Activated CD8-positive, alpha-beta memory T cell treated with anti-CD3 and anti-CD28 coated beads, Interleukin-2, amount 50 U/mL, for 4 hours (primary cell): ENCODE measurements at regions not wholly inside any gene's neighbourhood (a gene's known extent, or its start where the extent isn't known, plus 50 kb on each side); places are given as distances from the start of the nearest gene placed in this dataset.

ENCODE experiments used
- DNase-seq: peaks from one replicate; pipeline ENCODE4 v3.0.0-alpha.2; 2020

DNA sequence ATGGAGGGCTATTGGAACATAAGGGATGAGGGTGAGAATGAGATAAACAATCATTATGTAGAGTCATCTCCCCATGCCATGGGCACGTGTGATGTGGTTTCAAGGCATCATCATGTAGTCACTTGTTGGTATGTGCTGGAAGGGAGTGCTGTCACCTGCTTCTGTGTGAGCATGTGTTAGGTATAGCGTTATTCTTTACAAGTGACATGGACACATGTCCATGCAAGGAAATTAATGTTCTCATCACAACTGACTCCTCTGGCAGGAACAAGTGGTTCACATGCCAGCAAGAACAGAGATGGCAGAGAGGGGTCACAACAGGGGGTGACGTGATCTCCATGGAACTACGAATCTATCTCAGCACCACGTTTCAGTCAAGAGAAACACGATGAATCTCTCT lies 815.8 kb downstream of the BCL11B start:
- no peak for DNase-seq

DNA sequence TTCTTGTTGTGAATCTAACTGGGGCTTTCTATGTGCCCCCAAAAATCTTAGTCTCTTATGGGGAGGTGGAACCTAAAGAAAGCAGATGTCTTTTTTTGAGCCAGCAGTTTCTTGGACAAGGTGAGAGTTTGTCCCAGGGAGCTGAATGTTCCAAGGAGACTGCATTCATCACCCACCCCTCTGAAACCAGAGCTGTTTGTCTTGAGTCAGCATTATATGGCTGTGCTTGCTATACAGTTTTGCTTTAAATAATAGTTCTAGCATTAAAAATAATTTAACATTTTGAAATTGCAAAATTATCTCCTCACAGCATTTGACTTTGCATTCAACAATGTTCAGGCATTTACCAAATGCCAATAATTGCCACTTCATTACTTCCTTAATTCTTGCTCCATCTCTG lies 813.3 kb downstream of the BCL11B start:
- DNase-seq: no peak

DNA sequence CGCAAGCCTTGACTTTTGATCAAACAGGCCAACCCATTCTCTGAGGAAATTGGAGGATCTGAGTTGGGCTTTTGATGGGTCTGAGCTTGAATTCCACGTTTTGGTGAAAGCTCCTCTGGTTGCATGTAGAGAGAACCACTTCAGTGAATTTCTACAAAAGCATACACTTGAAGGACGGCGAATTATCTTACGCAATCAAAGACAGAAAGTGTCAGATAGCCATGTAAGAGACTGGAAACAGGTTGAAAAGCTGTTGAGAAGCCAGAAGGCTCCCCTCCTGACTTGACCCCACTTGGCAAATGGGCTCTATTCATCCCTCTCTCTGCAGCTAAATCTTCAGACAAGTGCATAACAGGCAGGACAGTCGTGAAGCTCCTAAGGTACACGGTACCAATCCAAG lies 809.1 kb downstream of the BCL11B start:
- no peak for DNase-seq

DNA sequence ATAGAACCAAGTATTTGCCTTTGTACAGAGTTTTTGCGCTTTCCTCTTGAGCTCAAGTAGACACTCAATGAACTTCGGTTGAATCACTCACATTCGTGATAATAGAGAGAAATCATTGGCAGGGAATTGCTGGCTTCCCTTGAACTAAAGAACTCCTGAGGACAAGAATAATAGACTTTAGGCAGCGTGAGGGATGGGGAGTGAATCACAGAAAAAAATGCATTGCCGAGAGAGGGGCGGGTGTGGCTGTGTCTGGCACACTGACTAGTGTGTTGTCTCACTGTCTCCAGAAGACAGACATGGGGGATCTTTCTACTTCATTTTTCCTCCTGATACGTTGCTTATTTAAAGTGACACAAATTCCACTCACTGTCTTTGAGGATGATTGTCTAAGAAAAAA lies 805.2 kb downstream of the BCL11B start:
- no peak for DNase-seq

DNA sequence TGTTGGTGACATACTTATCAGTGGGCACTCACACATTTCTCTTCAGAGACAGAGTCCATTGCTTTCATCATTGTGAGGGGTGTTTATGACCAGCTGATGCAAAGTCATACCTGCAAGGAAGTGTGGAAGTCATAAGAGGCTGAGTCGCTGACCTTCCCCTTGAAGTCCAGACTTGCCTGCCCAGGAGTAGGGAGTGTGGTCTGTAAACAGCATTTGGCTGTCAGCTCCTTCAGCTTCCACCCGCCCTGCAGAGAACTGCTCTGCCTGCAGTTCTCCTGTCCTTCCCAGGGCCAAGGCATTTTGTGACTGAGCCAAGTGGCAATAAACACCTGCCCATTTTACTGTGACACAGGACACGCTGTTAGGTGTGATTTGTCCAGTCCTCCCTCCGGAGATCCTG lies 801.3 kb downstream of the BCL11B start:
- no peak for DNase-seq

DNA sequence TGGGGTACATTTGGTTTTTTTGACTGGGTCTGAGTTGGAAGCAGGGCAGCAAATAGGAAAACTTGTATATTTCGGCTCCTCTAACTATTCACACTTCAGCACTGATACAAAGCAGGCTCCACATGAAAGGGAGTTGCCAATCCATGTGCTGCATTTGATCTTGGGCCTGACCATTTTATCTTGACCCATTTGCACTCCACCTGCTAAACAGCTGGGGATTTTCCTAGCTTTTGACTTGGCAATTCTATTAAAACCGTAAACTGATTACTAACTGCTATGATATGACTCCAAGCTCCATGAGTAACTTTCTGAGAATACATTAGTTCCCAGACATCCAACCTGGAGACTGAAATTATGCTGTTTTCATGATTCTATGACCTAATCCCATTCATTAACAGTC lies 797.1 kb downstream of the BCL11B start:
- no peak for DNase-seq

DNA sequence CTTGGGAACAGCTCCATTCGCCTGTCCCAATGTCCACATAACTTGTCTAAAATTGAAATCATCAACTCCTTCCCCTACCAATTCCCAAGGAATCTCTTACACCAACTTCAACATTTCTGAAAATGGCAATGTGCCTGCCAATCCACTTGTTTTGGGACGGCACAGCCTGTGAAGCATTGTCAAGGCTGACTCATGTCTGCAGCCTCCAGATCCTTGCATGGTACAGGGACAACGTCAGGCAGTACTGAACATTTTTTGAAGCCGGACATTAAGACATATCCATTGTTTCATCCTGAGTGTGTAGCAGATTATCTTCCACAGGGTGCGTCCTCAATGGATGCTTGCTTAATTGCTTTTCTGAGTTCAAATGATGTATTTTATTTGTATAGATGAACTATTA lies 794.1 kb downstream of the BCL11B start:
- no peak for DNase-seq

DNA sequence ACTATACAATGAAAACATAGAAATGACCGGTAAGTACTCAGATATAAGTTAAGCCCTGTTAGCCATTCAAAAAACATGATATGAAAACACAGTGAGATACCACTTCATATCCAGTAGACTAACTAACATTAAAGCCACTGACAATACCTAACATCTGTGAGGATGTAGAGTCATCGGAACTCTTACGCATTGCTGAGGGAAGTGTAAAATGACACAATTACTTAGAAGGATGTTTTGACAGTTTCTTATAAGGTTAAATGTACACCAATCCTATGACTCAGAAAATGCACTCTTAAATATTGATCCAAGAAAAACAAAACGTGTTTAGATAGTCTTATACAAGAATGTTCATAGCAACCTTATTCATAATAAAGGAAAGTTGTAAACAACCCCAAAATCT lies 782.9 kb downstream of the BCL11B start:
- DNase-seq: no peak

DNA sequence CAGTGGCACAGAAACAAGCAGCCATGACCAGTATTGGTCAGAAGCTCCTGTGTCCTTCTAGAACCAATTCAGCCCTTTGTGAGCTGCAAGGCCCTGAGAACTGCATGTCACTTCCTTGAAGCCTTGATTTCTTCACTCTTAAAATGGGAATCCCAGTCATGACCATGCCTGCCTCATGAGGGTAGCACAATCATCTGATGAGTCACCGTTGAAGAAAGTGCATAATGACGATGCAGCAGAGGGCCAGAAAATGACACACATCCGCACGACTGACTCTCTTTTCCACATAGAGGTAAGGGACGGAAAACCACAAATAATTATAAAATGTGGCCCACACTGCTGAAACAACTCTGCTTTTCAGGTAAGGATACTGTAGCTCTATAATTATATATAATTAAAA lies 777.4 kb downstream of the BCL11B start:
- no peak for DNase-seq

DNA sequence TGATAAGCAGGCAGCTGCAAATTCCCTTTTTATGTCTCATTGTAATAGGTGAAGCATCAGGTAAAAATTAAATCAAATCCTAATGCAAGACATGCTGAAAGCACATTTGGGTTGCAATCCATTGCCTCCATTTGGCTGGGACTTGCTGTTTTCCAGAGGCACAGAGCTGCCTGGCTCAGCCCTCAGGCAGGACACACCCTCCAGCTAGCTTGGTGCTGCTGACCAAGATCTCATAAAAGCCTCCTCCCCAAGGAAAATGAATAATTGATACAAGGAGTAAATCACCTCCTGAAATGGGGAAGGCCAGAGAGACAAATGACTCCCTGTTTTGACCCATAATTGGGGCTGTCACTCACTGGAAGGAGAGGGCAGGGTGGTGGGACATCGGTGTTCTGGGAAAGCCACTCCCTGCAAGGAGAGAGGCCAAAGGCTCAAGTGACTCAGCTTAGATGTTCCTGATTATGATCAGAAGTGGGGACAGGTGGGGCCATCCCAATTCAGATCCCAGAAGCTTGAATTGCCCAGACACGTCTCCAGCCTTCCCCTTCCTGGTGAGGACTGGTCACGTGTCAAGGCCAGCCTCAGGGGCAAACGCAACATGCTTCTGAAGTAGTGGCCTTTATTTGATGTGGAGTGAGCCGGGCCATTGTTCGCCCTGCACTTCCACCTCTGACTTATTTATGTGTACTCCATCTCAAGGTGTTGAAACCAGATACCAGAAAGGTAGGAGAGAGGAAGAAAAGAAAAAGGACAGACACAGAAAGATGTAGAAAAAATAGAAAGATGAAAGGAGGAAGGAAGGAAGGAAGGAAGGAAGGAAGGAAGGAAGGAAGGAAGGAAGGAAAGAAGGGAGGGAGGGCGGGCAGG lies 773.7 kb downstream of the BCL11B start:
- no peak for DNase-seq

DNA sequence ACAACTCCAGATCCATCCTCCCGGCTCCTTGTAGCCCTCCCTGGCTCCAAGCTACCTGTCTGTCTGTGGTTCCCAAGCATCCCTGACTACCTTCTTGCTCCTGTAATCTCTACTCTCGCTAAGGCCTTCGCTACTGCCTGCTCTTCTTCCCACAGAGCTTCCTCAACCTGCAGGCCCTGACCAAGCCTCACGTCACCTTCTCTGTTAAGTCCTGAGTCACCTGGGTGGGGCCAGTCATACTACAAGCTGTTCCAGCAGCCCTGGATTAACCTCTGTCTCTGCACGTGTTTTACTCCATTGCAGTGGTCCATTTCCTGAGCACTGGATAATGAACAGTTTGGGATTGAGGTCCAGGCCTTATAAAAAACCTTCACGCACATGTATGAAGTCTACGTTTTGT lies 770.7 kb downstream of the BCL11B start:
- DNase-seq: no peak

DNA sequence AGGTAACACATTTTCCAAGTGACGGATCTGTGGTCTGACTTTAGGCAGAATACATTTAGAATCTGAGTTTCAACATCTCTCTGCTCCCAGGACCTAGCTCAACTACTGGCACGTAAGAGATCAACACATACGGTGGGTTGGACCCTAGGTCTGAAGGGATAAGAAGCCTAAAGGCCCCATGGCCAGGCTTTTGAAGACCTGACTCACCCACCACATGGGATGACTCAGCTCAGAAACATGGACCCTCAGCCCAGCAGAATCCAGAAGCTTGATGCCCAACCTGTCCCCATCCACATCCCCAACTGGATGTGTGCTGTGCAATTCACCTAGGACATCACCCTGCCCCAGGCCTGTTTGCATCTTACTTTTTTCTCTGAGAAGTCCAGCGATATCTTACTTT lies 770.2 kb downstream of the BCL11B start:
- DNase-seq: no peak

DNA sequence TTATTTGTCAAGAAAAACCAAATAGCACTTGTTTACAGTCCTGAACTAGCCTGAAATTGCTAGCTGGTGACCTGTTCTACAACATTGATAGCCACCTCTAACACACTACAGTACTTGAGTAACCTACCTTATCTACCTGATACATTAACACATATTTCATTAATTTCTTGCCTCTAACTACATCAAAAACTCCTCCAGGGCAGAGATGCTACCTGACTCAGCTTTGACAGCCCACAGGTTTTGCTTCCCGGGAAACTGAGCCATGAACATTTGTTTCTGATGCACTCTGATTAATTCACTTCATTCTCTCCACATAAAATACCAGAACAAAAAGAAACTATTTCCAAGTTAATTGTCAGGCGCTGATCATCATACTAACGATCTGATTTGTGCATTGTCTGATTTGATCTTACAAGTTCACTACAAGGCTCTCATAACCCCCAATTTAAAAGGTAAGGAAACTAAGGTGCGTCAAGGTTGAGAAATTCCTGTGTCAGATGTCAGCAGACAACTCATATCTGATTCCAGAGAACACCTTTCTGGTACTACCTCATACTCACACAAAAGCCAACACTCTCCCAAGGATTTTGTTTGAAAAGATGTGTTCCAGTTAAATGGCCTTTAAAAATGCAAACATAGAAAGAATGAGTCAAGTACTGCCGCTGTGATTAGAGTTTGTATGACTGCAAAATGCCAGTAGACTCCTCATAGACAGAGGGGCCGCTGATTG lies 768.7 kb downstream of the BCL11B start:
- DNase-seq: no peak

DNA sequence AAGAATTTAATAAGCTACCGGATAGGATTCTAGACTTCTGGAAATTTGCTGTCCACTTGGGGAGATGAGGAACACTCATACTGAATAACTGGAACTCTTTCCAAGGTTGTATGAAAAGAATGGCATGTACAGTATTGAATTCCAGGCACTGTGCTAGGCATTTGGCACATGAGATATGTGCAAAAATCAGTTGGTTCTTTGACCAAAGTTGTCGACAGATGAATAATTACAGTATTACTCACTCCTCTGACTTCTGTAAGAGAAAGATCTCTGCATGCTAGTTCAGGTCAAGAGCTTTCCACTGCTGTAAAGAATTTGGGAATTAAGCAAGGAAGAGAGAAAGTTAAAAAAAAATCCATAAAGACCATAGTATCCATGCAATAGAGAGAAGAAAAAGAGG lies 764.7 kb downstream of the BCL11B start:
- no peak for DNase-seq

DNA sequence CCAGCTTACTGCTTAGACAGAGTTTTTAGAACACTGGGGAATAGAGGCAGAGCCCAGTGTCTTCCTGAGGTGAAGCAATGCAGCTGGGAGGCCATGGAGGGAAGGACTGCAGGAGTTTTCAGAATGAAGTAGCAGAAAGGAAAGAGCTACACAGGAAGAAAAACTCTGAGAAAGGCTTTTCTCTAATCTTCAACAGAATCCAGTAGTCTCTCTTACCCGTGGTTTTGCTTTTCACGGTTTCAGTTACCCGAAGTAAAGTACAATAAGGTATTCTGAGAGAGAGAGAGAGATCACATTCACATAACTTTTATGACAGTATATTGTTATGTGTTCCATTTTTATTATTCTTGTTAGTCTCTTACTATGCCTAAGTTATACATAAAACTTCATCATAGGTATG lies 761.6 kb downstream of the BCL11B start:
- no peak for DNase-seq

DNA sequence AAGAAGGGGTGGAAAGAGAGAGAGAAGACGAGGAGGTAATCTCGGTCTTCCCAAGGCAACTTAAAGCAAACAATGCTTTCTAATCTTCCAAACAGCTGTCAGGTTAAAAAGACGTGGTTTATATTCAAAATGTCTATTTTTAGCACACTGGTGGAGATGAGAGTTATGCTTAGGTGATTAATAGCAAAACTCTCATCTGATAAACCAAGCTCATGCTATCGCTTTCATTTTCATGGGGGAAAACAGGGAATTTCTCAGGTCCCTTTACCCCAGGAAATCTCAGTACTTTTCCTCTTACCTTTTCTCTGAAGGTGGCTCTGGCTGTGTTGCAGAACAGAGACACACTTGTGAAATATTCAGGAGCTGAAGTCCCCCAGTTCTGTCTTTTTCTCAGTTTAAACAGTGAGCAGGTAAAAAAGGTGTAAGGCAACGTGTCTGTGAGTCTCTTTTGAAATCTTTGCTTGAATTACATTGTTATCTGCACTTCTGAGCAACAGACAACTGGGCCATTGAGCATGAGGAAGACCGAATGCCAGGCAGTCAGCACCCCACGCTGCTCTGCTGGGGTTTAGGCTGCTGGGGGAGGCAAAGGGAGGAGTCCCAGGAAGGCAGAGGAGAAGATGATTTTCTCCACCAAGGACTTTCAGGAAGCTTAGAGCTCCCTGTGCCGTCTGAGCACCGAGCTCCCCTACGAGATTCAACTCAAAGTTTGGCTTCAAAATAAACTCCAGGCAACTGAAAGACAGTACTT lies 759.3 kb downstream of the BCL11B start:
- no peak for DNase-seq

DNA sequence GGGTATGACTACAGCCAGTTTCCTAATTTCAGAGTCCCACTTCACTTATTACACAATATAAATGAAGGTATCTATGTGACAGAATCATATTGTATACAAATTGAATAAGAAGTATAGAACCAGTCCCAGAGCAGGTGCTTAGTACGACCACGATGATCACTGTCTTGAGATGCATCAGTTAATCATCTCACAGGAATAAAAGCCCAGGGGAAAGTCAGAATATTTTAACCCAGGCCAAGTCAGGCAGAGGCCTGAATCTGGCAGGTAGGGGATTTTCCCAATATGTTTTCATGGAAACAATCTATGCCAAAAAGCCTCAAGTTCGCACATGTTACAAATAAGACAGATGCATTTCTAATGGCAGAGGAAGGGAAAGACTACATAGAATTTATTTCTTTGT lies 758.4 kb downstream of the BCL11B start:
- no peak for DNase-seq

DNA sequence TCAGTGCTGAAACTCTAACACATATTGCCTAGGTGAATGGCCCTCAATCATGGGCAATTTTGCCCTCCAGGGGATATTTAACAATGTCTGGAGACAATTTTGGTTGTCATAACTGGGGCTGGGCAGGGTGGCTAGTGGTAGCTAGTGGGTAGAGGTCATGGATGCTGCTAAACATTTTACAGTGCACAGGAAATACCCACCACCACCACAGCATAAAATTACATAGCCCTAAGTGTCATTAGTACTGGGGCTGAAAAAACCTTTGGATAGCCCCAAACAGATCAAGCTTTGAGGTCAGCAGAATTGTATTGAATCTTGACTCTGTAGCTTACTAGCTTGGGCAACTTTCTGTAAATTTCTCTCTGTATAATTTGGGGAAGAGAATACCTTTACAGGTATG lies 758.0 kb downstream of the BCL11B start:
- DNase-seq: no peak

DNA sequence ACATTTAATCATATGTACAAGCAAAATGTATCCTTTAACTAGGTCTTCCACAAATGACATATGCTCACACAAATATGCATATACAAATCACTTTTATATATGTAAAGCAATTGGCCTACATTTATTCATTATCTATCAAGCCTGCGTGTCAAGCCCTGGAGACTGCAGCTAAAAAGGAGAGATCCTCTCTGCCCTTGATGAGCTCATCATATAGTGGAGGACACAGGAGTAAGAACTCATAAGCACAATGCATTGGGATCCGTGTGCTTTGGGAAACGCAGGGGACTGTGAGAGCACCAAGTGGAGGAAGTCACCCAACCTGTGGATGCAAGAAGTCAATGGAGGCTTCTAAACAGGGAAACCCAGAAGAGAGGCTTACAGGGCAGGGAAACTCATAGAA lies 735.7 kb downstream of the BCL11B start:
- no peak for DNase-seq

DNA sequence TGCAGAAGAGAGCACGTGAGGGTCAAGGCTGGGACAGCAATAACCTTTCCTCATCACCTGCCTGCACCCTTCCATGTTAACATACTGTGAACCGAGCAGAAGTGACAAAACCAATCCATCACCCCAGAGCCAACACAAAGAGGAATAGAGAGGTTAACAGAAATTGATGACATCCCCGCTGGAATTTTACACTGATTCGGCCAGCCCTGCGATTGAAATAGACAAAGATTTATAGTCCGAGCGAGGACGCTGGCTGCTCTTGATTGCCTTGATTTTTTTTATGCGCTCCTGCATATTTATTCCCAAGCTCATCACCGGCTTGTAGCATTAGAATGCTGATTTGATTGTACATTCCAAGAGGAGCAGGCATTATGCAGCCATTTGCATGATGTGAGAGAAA lies 729.7 kb downstream of the BCL11B start:
- no peak for DNase-seq

DNA sequence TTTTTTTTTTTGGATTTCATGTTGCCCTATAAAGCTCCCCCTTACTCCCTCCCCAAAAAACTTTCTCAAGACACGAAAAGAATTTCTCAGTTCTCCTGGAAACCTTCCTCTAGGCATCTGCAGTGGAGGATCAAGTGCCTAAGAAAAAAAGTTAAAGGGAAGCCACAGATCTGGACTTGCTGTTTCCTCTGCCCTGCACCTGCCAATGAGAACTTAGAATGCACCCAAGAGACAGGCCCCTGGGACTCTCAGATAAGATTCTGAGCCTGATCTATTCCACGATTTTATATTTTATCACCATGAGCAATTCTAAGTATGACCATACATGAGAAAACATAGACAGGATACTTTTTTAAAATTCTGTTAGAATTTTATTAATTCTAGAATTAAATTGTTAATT lies 728.9 kb downstream of the BCL11B start:
- DNase-seq: no peak

DNA sequence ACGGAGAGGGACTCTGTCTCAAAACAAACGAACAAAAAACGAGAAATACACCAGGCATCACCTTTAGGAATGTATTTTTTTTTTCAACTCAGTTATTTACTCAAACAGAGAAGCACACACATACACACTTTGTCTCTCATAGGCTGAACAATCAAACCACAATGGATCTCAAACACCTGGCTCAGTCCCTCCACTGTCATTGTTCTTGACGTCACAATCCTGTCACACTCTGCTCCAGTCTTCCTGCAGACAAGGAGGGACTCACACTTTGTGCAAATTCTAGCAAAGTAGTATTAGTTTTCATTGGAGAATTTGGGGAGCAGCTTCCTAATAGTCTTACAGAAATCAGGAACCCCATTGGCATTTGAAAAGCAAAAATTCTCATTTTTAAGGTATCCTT lies 727.8 kb downstream of the BCL11B start:
- DNase-seq: no peak

DNA sequence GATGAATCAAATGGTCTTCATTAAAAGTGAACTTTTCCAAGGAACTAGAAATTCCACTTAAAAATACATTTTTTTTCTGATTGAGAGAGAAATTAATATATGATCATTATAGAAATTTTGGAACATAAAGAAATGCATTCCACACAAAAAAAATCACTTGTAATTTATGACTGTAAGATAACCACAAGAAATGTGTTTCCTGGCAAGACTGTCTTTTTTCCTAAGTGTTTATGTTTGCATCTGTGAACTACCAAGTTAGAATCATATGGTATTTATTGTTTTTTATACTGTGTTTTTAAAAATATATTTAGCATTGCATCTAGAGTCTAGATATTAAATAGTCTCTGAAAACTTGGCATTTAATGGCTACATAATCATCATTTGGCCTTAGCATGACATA lies 726.8 kb downstream of the BCL11B start:
- DNase-seq: no peak
